GM21723 (cell line): ENCODE measurements at regions not wholly inside any gene's neighbourhood (a gene's known extent, or its start where the extent isn't known, plus 50 kb on each side); places are given as distances from the start of the nearest gene placed in this dataset.

Experiments
- ATAC-seq: cut with Tn5 transposase; IDR thresholded peaks from one replicate; pipeline ENCODE4 v1.9.1; 2021; ENCODE audit warnings: mild to moderate bottlenecking, moderate library complexity; ENCODE audit not compliant: unreplicated experiment

DNA sequence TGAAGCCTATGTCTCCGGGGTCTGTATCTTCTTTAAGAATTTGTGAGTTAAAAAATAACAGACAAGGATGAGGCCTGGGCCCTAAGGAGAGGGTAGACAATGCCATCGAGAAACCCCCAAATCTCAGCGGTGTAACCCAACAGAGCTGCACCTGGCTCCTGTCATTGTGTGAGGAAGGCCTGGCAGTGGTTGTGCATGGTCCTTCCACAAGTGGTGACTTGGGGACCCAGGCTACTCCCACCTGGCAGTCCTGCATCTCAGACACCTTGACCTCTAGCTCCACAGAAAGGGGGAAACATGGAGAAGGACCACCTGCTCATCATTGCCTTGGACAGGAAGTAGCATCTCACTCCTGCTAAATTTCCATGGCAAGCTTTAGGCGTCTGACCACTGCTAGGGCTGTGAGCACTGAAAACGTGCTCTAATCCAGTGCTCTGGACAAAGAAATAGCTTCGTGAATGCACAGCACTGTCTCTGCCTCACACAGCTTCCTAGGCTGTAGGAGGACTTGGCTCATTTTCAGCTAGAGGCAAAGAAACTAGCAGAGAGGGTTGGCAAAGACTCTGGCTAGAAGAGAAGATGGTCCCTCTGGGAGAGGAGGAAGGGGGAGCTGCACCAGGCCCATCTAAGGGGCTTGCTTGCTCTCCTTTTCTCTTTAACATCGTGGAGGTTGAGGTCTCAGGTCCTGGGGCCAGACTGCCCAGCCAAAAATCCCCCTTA lies 273.9 kb upstream of the ZMIZ1 start:
- no peak for ATAC-seq

DNA sequence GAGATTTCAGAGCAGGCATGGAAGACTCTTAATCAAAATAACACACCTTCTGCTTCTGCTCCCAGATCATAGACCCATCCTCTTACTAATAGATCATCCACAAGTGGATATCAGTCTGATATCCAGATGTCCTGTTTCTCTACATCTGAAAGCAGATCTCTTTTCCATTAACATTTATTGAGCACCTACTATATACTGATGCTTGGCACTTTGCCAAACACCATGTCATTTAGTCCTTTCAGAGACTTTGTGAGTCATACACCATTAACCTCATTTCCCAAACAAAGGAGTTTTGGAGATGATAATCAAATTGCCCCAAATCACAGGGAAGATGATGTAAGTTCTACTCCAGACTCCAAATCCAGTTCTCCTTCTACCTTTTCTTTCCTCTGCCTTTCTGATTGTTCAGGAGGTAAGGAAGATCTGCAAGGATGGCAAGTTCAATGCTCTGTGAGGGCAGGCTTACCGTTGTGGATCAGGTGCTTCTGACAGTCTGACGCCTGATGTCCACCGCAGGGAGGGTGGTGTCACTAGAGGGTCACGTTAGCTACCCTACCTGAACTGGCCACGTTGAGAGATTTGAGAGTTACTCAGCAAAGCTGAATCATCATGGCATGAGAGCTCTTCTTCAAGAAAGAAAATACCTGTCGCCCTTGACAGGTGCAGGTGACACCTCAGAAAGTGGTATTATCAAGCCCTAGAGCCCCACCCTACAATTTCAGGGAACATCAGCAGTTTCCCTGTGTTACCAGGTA lies 269.6 kb upstream of the ZMIZ1 start:
- no peak for ATAC-seq

DNA sequence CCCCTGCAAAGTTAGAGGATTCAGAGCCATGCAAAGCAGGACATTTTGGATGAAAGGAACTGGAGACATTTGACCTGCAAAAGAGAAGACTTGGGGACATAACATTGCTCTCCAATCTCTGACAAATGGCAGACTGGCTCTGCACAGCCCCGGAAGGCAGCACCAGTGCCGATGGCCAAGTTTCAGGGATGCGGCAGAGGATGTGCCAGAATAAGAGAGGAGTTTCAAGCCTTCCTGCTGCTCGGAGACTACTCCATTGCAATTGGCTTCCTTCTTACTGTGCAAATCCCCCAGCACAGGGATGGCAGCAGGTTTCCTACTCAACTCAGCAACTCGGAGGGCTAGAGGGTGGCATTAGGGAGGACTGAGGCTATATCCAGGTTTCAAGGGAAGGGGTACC lies 268.8 kb upstream of the ZMIZ1 start:
- ATAC-seq: no peak

DNA sequence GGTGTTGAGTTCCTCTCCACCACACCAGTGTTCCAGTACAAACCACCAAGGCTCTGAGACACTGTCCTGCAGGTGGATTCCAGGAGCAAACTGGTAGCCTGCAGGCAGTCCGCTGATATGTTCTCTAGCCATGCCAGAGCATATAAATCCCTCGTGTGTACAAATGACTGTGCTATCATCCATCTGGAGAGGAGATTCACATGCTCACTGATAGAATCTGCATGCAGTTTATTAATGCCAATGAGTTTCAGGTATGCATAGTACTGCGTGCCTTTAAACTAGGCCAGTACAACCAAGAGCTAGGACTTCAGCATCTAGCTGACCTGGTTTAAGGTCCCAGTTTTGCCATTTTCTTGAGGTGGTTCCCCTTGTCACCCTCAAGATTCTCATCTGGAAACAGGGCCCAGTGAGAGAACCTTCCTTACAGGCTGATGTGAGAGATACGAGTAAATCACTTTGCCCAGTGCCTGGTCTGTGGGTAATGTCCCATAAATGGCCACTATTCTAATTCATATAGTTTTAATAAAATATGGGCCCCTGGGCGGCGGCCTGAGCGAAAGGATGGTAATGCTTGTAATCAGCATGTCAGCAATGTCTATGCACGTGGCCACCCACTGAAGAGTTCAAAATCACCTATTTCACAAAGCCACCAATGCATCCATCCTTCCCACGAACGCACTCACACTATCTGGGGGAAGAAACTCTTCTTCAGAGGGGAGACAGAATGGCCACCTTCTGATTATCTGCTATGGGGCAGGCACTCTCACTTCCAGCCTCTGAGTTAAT lies 268.0 kb upstream of the ZMIZ1 start:
- ATAC-seq: no peak

DNA sequence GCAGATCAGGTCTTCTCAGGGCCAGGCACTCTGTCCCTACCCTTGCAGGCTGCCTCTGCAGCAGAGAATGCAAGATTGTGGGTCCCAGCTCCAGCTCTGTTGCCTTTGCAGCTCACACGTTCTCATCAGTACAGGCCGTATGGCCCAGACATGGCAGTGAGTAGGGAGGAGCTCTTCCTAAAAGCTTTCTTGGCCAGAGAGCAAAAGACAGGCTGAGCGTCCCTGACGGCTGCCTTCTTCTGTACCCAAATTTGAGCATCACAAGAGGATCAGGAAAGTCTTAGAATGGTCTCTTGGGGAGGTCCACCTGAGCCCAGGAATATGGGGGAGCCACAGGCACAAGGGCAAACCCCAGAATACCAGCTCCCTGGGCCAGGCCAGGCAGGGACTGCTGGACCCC lies 266.3 kb upstream of the ZMIZ1 start:
- ATAC-seq: no peak

DNA sequence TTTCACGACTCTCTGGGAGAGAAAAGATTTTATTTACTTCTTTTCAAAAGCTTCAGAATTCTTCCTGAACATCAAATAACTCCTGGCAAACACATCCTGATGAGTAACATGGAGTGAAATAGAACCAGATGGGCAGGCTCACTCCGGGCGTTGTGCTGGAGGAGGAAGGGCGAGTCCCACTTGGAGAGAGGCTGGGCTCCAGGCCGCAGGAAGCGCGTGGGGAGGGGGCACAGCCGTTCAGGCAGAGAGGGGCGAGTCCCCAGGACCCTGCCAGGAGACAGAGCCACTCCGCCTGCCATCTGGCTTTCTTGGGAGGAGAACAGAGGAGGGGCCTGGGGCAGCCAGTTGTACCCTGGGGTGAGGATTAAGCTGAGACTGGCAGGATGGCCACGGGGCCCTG lies 265.9 kb upstream of the ZMIZ1 start:
- ATAC-seq: no peak

DNA sequence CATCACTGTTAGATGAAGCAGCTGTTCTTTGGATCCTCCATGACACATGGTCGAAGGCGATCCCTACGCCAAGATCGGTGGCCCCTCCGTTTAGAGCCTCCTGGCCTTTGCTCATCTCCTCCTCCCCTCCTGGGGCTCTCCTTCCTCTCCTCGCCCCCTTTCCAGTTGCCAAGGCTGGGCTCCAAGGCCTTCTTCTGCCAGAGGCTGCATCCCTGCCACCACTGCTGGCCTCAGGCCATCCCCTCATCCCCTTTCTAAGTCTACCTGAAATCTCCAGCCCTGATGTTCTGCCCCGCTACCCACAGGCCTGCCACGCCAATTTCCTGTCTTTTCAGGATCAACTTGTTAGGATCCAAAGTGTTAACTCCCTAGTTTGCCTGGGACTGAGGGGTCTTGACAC lies 265.1 kb upstream of the ZMIZ1 start:
- no peak for ATAC-seq

DNA sequence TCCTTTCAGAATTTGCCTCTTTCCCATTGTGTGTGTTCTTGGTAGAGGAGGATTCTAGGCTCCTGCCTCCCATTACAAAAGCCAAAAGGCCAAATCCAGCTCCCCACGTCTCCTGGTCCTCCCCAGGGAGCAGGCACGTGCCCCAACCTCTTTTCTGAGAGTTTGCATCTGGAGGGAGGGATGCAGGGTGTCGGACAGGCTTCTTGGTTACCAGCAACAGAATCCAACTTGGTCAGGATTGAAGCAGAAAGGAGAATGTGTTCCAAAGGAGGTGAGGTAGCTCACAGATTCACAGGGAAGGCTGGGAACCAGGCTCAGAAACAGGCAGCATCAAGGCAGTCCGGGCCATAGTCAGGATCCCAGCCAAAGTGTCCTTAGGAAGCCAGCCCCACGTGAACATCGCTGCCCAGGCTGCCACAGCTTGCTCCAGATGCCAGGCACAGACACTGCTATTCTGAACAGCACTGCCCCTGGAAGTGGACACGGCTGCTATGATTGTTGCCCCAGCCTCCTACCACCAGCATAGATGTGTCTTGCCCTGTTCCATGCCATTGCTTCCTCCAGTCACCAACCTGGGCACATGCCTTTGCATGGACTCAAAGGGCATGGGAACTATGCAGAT lies 264.2 kb upstream of the ZMIZ1 start:
- no peak for ATAC-seq

DNA sequence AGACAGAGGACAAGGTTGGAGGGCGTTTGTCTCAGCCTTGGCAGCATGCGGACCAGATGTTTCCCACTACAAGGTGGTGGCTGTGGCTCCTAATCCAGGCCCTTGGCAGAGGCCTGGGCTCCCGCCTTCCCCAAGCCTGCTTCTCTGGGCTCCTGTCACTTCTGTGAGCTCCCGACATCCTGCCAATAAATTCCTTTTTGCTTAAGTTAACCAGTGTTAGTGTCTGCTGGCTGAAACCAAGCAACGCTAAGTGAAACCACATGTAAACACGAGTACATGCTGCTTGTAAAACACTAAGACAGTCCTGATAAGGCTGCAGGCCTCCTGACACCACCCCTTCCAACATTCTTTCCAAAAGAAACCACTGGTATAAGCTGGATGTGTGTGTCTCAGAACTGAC lies 263.6 kb upstream of the ZMIZ1 start:
- no peak for ATAC-seq

DNA sequence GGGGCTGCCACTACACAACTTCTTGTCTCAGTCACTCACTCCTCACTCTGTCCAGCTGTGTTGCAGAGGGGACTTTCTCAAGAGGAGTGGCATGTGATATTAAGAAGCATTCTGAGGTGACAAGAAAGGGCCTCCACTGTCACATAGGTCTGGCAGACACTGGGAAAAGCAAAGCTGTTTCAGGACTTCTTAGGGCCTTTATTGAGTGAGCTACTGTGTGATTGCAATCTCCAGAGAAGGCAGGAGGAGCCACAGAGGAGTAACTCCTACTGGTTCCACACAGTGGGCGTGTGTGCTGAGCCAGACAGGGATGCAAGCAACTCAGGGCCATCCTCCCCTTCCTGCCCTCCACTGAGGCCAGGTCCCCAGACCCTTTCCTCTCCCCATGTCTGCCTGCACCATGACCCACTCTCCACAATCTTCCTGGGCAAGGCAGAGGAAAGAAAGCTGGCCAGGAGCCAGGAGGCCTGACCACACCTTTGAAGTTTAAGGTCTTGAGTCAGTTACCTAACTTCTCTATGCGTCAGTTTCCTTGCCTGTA lies 262.0 kb upstream of the ZMIZ1 start:
- no peak for ATAC-seq

DNA sequence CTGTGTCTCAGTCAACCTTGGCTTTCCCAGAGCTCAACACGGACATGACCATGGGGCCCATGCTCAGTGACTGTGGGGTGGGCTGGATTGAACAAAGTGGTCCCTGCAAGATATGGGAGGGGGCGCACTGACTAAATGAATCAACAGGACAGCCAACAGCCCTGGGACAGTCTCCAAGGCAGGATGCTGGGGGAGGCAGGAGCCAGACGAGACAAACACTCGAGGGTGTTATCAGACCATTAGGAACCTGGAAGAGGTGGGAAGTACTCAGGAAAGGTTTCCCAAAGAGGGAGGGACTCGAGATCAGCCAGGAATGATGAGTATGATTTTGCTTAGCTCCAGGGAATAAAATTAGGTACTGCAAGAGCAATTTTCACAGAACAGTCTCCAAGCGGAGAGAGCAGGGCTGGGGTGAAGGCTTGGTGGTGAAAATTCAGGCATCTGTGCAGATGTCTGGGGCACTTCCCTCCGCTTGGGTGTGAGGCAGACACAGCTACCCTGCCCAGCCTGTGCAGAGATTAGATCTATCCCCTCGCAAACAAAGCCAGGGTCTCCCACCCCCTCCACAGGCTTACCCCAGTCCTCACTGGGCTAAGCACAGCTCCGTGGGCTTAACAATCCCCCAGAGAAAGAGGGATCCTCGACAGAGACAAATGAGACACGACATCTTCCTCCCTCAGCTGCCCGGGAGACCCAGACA lies 261.1 kb upstream of the ZMIZ1 start:
- ATAC-seq: no peak

DNA sequence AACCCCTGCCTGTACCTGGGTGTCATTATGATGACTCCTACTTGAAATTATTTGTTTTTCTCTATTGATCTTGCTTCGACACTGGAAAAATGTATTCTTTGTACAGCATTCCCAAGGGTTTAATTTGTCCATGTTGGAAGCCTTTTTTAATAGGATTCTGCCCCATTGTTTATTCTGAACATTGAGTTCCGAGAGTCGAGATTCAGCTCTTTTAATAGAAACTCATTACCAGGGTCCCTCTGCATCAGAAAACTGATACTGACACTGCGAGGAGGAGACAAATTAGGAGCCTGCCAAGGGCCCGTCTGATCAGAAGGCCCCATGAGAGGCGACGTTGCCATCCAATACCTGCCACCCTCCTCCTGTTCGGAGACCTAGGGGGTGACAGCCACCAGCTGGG lies 260.5 kb upstream of the ZMIZ1 start:
- no peak for ATAC-seq

DNA sequence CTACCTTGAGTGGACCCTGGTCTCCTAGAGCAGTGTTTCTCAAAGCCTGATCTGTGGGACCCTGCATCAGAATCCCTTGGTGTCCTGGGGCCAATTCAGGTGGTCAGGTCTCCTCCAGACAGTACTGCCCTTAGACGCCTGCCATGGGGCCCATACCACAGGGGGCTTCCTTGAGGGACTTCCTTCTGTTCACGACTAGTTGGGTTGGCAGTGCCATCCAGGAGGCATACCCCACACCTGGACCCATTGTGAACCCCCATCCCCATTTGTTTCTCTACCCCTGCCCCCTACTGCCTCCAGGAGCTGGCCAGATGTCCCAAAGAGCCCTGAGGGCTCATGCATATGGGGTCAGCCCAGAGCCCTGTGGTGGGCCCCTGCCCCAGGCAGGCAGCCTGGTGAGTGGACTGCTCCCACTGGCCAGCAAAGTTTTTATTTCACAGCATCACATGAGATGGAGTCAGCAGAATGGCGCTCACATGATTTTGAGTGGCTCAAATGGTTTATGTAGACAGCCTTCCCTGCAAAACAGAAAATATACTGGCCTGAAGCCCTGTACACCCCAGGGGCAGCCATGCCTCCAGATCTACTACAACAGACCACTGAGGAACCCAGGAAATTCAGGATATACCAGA lies 259.9 kb upstream of the ZMIZ1 start:
- no peak for ATAC-seq

DNA sequence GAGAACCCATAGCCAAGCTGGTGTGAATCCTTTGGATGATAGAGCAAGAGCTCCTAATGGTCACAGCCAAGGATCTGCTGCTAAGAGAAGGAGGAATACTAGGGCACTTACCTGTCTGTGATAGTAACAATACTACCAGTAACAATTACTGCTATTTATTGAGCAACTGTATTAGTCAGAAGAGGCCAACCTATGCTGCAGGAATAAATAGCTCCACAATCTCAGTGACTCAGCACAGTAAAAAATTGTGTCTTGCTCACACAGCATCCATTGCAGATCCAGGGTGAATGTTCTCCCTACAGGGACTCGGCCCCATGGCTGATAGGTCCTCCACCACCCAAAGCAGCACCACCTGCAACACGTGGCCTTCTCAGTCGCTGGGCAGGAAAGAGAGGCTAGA lies 257.6 kb upstream of the ZMIZ1 start:
- ATAC-seq: no peak

DNA sequence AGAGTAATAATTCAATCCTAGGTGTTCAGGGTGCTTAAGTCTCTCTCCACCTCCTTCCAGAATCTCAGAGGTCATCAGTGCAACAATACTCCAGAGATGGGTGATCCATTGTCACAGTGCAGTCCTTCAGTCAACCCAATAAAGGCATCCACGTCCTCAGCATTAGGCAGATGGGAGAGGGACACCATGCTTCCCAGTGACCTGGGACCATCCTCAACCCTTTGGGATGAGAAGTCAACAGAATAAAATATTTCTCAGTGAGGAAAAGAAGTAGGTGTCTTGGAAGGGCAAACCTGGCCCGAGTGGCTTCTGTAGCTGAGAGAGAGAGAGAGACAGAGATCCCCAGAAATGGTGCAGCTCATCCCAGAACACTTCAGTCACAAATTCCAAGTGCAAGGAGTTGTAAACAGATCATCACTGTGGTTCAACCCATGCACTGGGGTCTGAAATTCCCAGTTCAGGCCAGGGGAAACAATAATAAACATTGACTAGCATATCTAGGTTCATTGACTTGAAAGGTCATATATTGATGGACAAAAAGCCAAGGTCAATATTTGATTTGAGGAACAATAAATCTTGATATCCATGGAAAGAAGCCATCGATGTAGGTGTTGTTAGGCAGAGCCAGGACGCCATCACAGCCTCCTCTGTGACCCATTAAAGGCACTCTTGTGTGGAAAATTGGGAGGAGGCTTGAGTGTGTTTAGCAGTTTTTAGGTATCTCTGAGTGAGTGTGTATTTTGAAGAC lies 256.0 kb upstream of the ZMIZ1 start:
- no peak for ATAC-seq

DNA sequence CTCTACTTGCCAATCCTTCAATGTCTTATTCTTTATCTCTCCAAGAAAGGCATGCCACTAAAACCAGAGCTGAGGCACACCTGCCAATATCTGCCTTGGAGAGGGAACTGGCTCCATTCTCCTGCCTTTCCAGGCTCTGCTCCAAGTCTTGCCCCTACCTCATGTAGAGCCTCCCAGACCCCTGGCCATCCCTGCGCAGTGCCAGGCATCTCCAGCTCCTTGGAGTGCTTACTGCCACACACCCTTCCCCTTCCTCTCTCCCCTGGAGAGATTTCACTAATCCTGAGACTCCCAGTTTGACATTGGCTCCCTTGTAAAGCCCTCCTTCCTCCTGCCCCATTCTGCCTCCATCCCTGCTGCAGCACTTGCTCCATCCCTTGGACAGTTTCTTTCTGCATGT lies 255.2 kb upstream of the ZMIZ1 start:
- ATAC-seq: no peak

DNA sequence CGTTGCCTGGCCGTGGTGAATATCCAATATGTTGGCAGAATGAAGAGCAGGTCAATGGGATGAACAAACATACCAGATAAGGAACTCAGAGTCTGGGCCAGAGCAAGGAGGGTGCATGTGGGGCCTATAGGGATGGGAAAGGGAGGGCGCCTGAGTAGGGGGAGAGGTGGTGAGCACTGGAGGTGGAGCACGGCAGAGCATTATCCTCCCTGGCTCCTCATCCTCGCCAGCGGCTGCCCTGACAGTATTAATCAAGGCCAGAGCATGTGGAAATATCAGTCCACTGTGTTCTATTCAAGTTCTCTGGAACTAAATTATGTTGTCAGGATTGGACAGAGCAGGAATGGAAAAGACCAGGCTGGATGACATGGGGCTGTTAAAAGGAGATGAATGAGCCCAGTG lies 254.8 kb upstream of the ZMIZ1 start:
- ATAC-seq: no peak

DNA sequence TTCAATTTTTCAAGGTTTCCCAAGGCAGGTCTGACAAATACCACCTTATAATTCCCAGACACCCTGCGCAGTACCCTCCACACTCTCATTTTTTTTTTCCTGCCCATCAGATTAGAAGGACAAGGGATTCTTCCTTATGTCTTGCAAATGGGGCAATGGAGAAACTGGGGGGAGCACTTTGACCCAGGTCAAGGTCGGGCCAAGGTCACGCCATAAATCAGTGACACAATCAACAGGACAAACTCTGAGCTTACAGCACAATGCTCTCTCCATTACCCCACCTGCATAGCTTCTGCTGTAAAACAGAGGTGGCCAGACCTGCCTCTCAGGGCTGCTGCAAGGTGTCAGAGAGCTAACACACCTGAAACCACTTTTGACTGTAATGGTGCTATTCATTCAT lies 254.4 kb upstream of the ZMIZ1 start:
- ATAC-seq: no peak

DNA sequence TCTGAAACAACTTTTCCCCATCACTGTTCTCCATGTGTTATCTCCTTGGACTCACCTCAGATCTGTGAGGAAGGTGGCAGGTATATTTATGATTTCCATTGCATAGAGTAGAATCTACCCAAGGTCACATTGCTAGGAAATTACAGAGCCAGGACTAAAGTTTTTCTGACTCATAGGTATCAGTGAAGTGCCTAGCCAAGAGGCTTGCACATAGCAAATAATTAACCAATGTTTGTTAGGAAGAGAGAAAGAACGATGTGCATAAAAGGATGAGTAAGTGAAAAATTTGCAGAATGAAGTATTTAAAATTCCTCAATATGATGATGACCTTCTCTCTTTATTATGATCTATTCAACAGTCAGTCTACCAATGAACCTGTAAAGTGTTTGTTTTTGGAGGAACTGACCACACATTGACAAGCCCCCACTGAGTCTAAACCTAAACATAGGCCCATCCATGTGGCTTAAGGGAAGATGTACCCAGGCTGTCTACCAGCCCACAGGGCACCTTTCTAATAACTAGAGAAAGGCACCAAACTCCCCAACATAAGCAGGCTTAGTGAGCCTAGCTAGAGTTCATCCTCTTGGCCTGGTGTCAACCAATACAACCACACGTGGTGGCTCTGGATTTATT lies 252.9 kb upstream of the ZMIZ1 start:
- no peak for ATAC-seq
